ENCODE measurements at regions not wholly inside any gene's neighbourhood (a gene's known extent, or its start where the extent isn't known, plus 50 kb on each side); places are given as distances from the start of the nearest gene placed in this dataset.

DNA sequence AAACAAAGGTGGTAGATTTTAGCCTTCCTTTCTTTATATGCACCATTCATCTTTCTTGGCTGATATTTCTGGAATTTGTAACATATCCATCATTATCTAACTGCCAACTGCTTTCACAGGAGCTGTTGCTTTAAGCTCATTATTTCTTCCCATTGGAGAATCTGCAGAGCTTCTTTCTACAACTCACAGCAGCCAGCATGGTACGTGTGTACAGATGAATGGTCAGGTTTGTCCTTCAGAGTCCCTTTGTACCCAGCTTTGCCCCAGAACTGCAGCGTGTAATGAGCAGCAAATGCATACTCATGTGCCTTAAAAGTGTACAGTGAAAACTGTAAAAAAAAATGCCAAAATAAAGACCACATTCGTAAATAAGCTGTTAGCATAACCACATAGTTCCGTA lies 260.9 kb downstream of the FIGN start:
- Histone ChIP-seq H3K9me3 (replicated peaks; ENCODE audit: control insufficient read depth, insufficient read depth, low read depth, low read length) (no peaks in the 10 kb centered on the region; the same call in 1 of the 2 replicates), H3K9ac (ENCODE audit: insufficient read depth in 1 of 2, low read depth in 2 of 2, low read length in 2 of 2) (no peak overlapping the region), H3K4me2 (ENCODE audit: insufficient read depth, low read length) (no peak overlapping the region), H3K27ac (ENCODE audit: extremely low read depth, low read depth, low read length) (no peak overlapping the region), H2AFZ (ENCODE audit: low read depth, low read length) (no peak overlapping the region), H4K20me1 (replicated peaks; ENCODE audit: control insufficient read depth, insufficient read depth, low read length) (no peaks in the 10 kb centered on the region), H3K36me3 (ENCODE audit: control insufficient read depth, insufficient read depth, low read length) (no peaks in the 10 kb centered on the region), H3K4me1 (replicated peaks in 1 of 2; ENCODE audit: control insufficient read depth in 2 of 2, insufficient read depth in 2 of 2, low read length in 2 of 2) (no peaks in the 10 kb centered on the region), H3K4me3 (no peak overlapping the region), H3K27me3 (ENCODE audit: control insufficient read depth in 2 of 2, insufficient read depth in 2 of 2, low read length in 2 of 2) (no peaks in the 10 kb centered on the region), H3K9me1 (ENCODE audit: control insufficient read depth, insufficient read depth, low read length) (no peaks in the 10 kb centered on the region), H3K79me2 (ENCODE audit: control insufficient read depth, insufficient read depth, low read length) (no peaks in the 10 kb centered on the region)
- DNase-seq (ENCODE audit: extremely low read depth in 1 of 4, low spot score in 3 of 4) (no peak), FAIRE-seq (no peak), ATAC-seq (no peak)
- ChIA-PET CTCF (ENCODE audit: low intra/inter-chr PET ratio) (no interaction called here), POLR2A (no interaction called here)
- BruUV-seq (replicated peaks): no TSS peak
- intact Hi-C loops (cut with micrococcal nuclease): no loop called here
- in situ Hi-C loops (cut with MboI): no loop called here
- WGBS (ENCODE audit: insufficient coverage, low coverage, missing lambda C conversion rate): 0% methylated on average over 4 of the region's 4 CpGs
- TF ChIP-seq ZZZ3 (IDR thresholded peaks at IDR 0.05): no peak
- TF ChIP-seq ZBTB7A (IDR thresholded peaks at IDR 0.05; ENCODE audit: borderline replicate concordance, control insufficient read depth, low read depth, low read length): no peak
- TF ChIP-seq ZEB2 (IDR thresholded peaks at IDR 0.05): no peak
- TF ChIP-seq ZKSCAN1 (IDR thresholded peaks at IDR 0.05; ENCODE audit: low read depth, low read length): no peak
- TF ChIP-seq ZBTB17 (CRISPR knock-in tag; IDR thresholded peaks at IDR 0.05): no peak
- TF ChIP-seq, protein P1, sequence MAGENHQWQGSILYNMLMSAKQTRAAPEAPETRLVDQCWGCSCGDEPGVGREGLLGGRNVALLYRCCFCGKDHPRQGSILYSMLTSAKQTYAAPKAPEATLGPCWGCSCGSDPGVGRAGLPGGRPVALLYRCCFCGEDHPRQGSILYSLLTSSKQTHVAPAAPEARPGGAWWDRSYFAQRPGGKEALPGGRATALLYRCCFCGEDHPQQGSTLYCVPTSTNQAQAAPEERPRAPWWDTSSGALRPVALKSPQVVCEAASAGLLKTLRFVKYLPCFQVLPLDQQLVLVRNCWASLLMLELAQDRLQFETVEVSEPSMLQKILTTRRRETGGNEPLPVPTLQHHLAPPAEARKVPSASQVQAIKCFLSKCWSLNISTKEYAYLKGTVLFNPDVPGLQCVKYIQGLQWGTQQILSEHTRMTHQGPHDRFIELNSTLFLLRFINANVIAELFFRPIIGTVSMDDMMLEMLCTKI (IDR thresholded peaks at IDR 0.05; ENCODE audit: partially characterized antibody): no peak
- TF ChIP-seq ZNF445 (CRISPR knock-in tag; IDR thresholded peaks at IDR 0.05; ENCODE audit: low read depth): no peak
- no peak for TF ChIP-seq HNRNPLL (IDR thresholded peaks at IDR 0.05; ENCODE audit: low read depth, low read length, poor library complexity, severe bottlenecking)
- no peak for TF ChIP-seq ZNF3 (CRISPR knock-in tag; IDR thresholded peaks at IDR 0.05)
- TF ChIP-seq, protein P2, sequence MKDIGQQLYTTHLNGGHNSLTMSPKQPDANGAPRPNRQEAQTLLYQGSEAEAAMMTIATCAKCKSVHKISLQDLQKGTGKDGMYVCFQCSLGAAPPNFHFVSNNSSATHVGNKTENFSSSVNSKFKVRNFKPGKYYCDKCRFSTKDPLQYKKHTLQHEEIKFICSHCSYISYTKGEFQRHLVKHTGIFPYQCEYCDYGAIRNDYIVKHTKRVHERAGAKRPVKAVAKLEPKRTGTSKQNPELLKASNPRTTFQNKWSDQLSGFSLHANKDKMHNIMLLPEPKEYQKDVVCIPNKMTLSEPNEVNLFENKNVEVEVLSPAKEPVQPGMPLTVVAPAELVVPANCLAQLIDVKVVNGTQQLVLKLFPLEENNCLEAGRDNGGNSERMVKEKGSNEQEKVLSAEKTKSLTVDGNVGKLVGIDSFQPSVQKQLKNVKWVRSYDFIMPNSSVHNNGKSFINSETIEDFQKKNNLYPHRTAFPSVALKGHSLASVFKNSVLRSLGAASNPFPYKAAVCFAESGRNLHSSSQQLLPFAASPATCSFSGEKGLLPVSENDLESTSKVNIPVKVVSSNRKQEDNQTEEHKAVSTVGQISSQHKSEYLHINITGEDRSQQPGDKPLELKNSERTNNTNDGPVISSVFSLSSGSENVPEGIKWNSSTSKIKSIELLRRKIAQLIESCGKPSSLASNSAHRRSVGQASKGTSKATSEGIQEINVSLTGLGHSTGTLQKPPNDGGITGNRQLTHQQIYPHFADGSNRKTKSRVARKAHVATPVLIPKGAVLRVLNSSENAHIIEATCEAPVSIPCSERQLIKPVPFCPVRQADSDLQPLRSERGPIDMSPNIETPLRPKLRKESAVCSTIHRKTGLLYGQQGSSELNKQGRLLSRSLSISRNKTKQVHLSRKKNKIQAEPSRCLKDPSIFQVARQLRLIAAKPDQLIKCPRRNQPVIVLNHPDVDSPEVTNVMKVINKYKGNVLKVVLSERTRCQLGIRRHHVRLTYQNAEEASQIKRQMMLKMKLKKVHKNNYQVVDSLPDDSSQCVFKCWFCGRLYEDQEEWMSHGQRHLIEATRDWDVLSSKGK (CRISPR knock-in tag; IDR thresholded peaks at IDR 0.05): no peak
- TF ChIP-seq, protein P3, sequence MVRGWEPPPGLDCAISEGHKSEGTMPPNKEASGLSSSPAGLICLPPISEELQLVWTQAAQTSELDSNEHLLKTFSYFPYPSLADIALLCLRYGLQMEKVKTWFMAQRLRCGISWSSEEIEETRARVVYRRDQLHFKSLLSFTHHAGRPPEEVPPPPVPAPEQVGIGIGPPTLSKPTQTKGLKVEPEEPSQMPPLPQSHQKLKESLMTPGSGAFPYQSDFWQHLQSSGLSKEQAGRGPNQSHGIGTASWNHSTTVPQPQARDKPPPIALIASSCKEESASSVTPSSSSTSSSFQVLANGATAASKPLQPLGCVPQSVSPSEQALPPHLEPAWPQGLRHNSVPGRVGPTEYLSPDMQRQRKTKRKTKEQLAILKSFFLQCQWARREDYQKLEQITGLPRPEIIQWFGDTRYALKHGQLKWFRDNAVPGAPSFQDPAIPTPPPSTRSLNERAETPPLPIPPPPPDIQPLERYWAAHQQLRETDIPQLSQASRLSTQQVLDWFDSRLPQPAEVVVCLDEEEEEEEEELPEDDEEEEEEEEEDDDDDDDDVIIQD (CRISPR knock-in tag; IDR thresholded peaks at IDR 0.05): no peak
- no peak for TF ChIP-seq ARID2 (IDR thresholded peaks at IDR 0.05)
- no peak for TF ChIP-seq CSDE1 (IDR thresholded peaks at IDR 0.05)
- TF ChIP-seq CREB1 (IDR thresholded peaks at IDR 0.05): no peak
- no peak for TF ChIP-seq CREB1 (CRISPR knock-in tag; IDR thresholded peaks at IDR 0.05)
- TF ChIP-seq, protein P4, sequence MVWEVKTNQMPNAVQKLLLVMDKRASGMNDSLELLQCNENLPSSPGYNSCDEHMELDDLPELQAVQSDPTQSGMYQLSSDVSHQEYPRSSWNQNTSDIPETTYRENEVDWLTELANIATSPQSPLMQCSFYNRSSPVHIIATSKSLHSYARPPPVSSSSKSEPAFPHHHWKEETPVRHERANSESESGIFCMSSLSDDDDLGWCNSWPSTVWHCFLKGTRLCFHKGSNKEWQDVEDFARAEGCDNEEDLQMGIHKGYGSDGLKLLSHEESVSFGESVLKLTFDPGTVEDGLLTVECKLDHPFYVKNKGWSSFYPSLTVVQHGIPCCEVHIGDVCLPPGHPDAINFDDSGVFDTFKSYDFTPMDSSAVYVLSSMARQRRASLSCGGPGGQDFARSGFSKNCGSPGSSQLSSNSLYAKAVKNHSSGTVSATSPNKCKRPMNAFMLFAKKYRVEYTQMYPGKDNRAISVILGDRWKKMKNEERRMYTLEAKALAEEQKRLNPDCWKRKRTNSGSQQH (CRISPR knock-in tag; IDR thresholded peaks at IDR 0.05): no peak
- TF ChIP-seq PTTG1 (tag; IDR thresholded peaks at IDR 0.05; ENCODE audit: low read depth): no peak
- no peak for TF ChIP-seq PHB2 (IDR thresholded peaks at IDR 0.05; ENCODE audit: low read depth)
